Fibroblast of skin of abdomen (primary cell): ENCODE measurements at regions not wholly inside any gene's neighbourhood (a gene's known extent, or its start where the extent isn't known, plus 50 kb on each side); places are given as distances from the start of the nearest gene placed in this dataset.
A peak's percentile ranks its signal among the peaks of the same experiment; 100 is the strongest.
"Not testable (repeated sequence)": the region's sequence is repeated elsewhere in the genome, so short reads cannot be mapped to it uniquely, and the experiment has no call there.

Experiments used
- DNase-seq: peaks from one replicate; pipeline ENCODE4 v3.0.0-alpha.2; 2013

GRCh38 chrX:148268673-148269072 is 231.7 kb upstream of the AFF2 start:
- DNase-seq = no peak

- DNase-seq = no peak
These were observed 230.9 kb upstream of the AFF2 start for GRCh38 chrX:148269513-148269912.

- DNase-seq = no peak
These were observed 229.9 kb upstream of the AFF2 start for GRCh38 chrX:148270499-148270898.

- no peak for DNase-seq
These were observed 229.2 kb upstream of the AFF2 start for GRCh38 chrX:148271263-148271662.

GRCh38 chrX:148281920-148282319 is 218.5 kb upstream of the AFF2 start:
- DNase-seq = no peak

GRCh38 chrX:148282504-148282903 is 217.9 kb upstream of the AFF2 start:
- no peak for DNase-seq

- DNase-seq = no peak
These were observed 216.4 kb upstream of the AFF2 start for GRCh38 chrX:148284056-148284455.

- DNase-seq = no peak
These were observed 215.6 kb upstream of the AFF2 start for GRCh38 chrX:148284821-148285220.

- DNase-seq = no peak
These were observed 212.0 kb upstream of the AFF2 start for GRCh38 chrX:148288451-148288850.

GRCh38 chrX:148290041-148290440 is 210.4 kb upstream of the AFF2 start:
- no peak for DNase-seq

GRCh38 chrX:148290931-148291330 is 209.5 kb upstream of the AFF2 start:
- no peak for DNase-seq

- peak; percentile 29 for DNase-seq
These were observed 201.7 kb upstream of the AFF2 start for GRCh38 chrX:148298737-148299136.

- not testable (repeated sequence) for DNase-seq
These were observed 195.2 kb upstream of the AFF2 start for GRCh38 chrX:148305214-148305613.

GRCh38 chrX:148309413-148309812 is 191.0 kb upstream of the AFF2 start:
- no peak for DNase-seq

- no peak for DNase-seq
These were observed 189.8 kb upstream of the AFF2 start for GRCh38 chrX:148310426-148311165.

GRCh38 chrX:148311544-148311943 is 188.9 kb upstream of the AFF2 start:
- DNase-seq = no peak

GRCh38 chrX:148314876-148315275 is 185.5 kb upstream of the AFF2 start:
- DNase-seq = no peak

GRCh38 chrX:148316446-148316845 is 184.0 kb upstream of the AFF2 start:
- no peak for DNase-seq

- no peak for DNase-seq
These were observed 177.5 kb upstream of the AFF2 start for GRCh38 chrX:148322906-148323305.

GRCh38 chrX:148333989-148334388 is 166.4 kb upstream of the AFF2 start:
- no peak for DNase-seq

GRCh38 chrX:148337873-148338272 is 162.5 kb upstream of the AFF2 start:
- DNase-seq = no peak

GRCh38 chrX:148354916-148355315 is 145.5 kb upstream of the AFF2 start:
- DNase-seq = no peak

- no peak for DNase-seq
These were observed 138.8 kb upstream of the AFF2 start for GRCh38 chrX:148361641-148362040.

GRCh38 chrX:148363471-148364235 is 136.8 kb upstream of the AFF2 start:
- no peak for DNase-seq
